PFSK-1 (cell line): ENCODE measurements at regions not wholly inside any gene's neighbourhood (a gene's known extent, or its start where the extent isn't known, plus 50 kb on each side); places are given as distances from the start of the nearest gene placed in this dataset.
A peak's percentile ranks its signal among the peaks of the same experiment; 100 is the strongest.

Experiments
- FOXP2 ChIP-seq: optimal IDR thresholded peaks from 2 replicates; pipeline ENCODE3; 2011; ENCODE audit warnings: borderline replicate concordance, control low read depth, inconsistent platforms; ENCODE audit not compliant: insufficient read depth; ENCODE audit errors: extremely low read length, extremely low read depth
- POLR2AphosphoS5 ChIP-seq: IDR thresholded peaks from 2 replicates; pipeline ENCODE4 v1.6.1; 2012; ENCODE audit warnings: low read depth, mild to moderate bottlenecking, control low read depth, low read length, moderate library complexity
- REST ChIP-seq, 2 experiments: IDR thresholded peaks; 2 replicates each; pipeline versions ENCODE4 v1.6.1 to v1.8.0; 2011 to 2012; ENCODE audit warnings: low read depth in 2 of 2, low read length in 2 of 2, control low read depth in 1 of 2, inconsistent platforms in 1 of 2, mild to moderate bottlenecking in 1 of 2, moderate library complexity in 1 of 2; ENCODE audit not compliant: insufficient read depth in 1 of 2
- SIN3A ChIP-seq: IDR thresholded peaks from 2 replicates; pipeline ENCODE4 v1.6.1; 2012; ENCODE audit warnings: mild to moderate bottlenecking, low read length, moderate library complexity, borderline replicate concordance; ENCODE audit not compliant: insufficient read depth
- TAF1 ChIP-seq: IDR thresholded peaks from 2 replicates; pipeline ENCODE4 v1.6.1; 2012; ENCODE audit warnings: low read length, control low read depth, borderline replicate concordance; ENCODE audit not compliant: insufficient read depth

- TF ChIP-seq SIN3A, result no peak
- no peak for TF ChIP-seq POLR2AphosphoS5
- TF ChIP-seq REST (IDR thresholded peaks at IDR 0.05; ENCODE audit: insufficient read depth in 1 of 2, low read depth in 2 of 2, low read length in 2 of 2), result no peak
- TF ChIP-seq TAF1, result no peak
- TF ChIP-seq FOXP2, result no peak
Measured at GRCh38 chr2:235134420-235134819, 182.6 kb downstream of the SH3BP4 start.

- TF ChIP-seq FOXP2 (no peak), SIN3A (no peak)
Measured at GRCh38 chr2:235135195-235135965, 183.6 kb downstream of the SH3BP4 start.

GRCh38 chr2:235135990-235136561 lies 184.3 kb downstream of the SH3BP4 start:
- TF ChIP-seq TAF1 (no peak), POLR2AphosphoS5 (no peak), REST (IDR thresholded peaks at IDR 0.05; ENCODE audit: insufficient read depth in 1 of 2, low read depth in 2 of 2, low read length in 2 of 2) (no peak), FOXP2 (peak; percentile 62), SIN3A (no peak)

- no peak for TF ChIP-seq SIN3A
- TF ChIP-seq FOXP2, result no peak
- TF ChIP-seq POLR2AphosphoS5, result no peak
- TF ChIP-seq REST (IDR thresholded peaks at IDR 0.05; ENCODE audit: insufficient read depth in 1 of 2, low read depth in 2 of 2, low read length in 2 of 2), result no peak
- TF ChIP-seq TAF1, result no peak
Measured at GRCh38 chr2:235138339-235138738, 186.5 kb downstream of the SH3BP4 start.

- TF ChIP-seq SIN3A (no peak), TAF1 (no peak)
Measured at GRCh38 chr2:235139956-235140800, 188.4 kb downstream of the SH3BP4 start.

GRCh38 chr2:235140801-235141081 lies 188.9 kb downstream of the SH3BP4 start:
- no peak for TF ChIP-seq REST (IDR thresholded peaks at IDR 0.05; ENCODE audit: insufficient read depth in 1 of 2, low read depth in 2 of 2, low read length in 2 of 2)
- no peak for TF ChIP-seq TAF1
- TF ChIP-seq FOXP2, result no peak
- TF ChIP-seq SIN3A, result no peak
- TF ChIP-seq POLR2AphosphoS5, result no peak
